GM19468 (cell line): ENCODE measurements at regions not wholly inside any gene's neighbourhood (a gene's known extent, or its start where the extent isn't known, plus 50 kb on each side); places are given as distances from the start of the nearest gene placed in this dataset.

Experiments used
- ATAC-seq: cut with Tn5 transposase; IDR thresholded peaks from one replicate; pipeline ENCODE4 v1.9.1; 2021; ENCODE audit warnings: mild to moderate bottlenecking, moderate library complexity, moderate number of reproducible peaks; ENCODE audit not compliant: unreplicated experiment; ENCODE audit errors: extremely low read depth

DNA sequence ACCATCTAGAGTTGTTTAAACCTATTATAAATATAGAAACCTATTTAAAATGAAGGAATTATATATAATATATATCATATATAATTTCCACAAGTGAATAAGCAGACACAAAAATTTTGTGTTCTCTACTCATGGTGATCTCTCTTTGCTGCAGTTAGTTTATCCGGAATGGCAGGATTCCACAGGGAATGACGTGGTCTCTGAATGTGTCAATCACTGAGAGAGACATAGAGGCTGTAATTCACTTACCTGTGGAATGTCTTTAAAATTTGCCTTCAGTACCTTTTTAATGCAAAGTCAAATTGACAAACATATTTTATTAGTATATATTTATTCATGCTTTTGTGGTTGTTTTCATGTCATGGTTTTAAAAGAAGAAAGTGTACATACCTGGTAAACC is 669.3 kb downstream of the NLGN4X start:
- ATAC-seq = no peak

GRCh38 chrX:5549512-5549911 is 679.2 kb downstream of the NLGN4X start:
- ATAC-seq = no peak

DNA sequence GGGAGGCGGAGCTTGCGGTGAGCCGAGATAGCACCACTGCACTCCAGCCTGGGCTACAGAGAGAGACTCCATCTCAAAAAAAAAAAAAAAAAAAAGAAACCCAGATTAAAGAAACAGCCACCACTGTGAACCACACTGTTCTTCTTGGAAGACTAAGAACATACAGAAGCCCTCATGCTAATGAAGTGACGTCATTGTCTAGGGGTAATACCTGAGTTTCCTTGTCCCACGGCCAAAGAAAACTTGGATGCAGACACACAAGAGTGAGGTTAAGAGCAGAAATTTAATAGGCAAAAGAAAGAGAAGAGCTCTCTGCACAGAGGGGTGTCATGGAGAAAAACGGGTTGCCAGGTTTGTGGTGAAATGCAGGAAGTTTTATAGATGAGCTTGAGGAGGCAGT is 691.6 kb downstream of the NLGN4X start:
- ATAC-seq = no peak

DNA sequence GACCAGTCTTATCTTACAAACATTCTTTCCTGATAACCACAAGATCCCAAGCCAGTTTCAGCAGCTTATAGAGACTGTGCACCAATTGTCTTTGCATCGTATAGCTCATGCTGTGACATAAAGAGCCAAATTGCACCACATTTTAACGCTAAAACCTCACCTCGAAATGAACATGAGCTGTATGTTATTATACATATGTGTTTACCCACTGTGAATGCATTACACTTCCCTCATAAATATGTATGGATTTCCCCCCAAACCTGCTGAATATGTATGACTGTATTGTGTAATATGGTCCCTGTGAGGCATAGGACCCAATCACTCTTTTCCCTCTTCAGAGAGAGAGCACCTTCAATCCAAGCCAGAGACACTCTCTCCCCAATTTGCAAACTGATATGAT is 692.4 kb downstream of the NLGN4X start:
- ATAC-seq = no peak

- no peak for ATAC-seq
Measured at GRCh38 chrX:5528057-5528456, 700.6 kb downstream of the NLGN4X start.

- no peak for ATAC-seq
Measured at GRCh38 chrX:5526191-5526590, 702.5 kb downstream of the NLGN4X start.

- no peak for ATAC-seq
Measured at GRCh38 chrX:5490786-5491563, 737.7 kb downstream of the NLGN4X start.

- no peak for ATAC-seq
Measured at GRCh38 chrX:5474282-5474681, 754.4 kb downstream of the NLGN4X start.

DNA sequence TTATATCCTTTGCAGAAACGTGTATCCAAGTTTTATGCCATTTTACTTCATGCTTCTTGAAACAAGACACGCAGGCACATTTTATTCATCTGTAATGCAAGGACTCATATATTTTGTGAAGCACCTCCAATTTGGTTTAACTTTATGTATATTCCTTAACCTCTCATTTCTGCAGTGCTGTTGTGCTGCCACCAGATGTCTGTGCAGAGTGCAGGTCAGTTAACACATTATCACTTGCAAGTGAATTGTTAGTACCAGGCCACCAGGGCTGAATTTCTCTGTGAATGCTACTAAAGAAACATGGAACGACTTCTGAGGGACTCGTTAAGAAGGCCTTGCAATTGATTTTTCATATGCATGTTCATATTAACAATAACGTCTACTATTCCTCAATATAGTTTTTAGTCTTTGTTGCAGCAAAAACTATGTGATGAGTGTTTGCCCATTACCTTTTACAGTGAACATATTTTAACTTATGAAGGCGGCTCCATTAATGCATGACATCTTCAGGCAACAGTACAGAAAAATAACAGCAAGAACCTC is 770.3 kb downstream of the NLGN4X start:
- ATAC-seq = no peak

GRCh38 chrX:5449323-5449722 is 779.3 kb downstream of the NLGN4X start:
- ATAC-seq = no peak

GRCh38 chrX:5431823-5432222 is 796.8 kb downstream of the NLGN4X start:
- no peak for ATAC-seq

GRCh38 chrX:5425119-5425518 is 803.5 kb downstream of the NLGN4X start:
- ATAC-seq = no peak

DNA sequence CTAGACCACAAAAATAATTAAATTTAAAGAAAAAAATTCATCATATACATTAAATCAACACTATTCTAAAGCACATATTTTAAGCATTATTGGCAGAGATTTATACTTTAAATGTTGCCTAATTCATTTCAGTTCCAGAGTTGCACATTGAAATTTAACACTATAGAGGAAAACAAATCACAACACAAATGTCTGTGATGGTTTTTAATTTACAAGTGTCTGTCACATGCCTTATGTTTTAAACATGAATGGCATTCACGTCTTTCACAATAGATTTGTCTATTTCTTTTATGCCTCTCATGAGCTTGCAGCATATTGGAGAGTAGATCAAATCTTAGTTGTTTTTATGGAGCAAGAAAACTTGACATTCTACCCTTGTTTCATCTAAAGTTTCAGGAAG is 811.3 kb downstream of the NLGN4X start:
- ATAC-seq = no peak

GRCh38 chrX:5415738-5416137 is 812.9 kb downstream of the NLGN4X start:
- no peak for ATAC-seq

DNA sequence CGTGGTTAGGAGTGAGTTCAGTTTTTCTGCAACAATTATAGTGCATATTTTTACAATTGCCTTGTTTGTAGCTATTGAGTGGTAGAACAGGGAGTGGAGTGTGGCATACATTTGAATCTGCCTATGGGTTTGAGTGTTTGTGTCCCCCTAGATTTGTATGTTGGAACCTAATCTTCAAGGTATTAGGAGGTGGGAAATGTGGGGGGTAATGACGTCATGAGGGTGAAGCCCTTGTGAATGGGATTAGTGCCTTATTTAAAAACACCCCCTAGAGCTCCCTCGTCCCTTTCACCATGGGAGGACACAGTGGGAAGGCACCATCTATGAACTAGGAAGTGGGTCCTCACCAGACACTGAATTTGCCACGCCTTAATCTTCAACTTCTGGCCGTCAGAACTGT is 819.6 kb downstream of the NLGN4X start:
- ATAC-seq = no peak

GRCh38 chrX:5402461-5402860 is 826.2 kb downstream of the NLGN4X start:
- no peak for ATAC-seq

- ATAC-seq = no peak
Measured at GRCh38 chrX:5399403-5399802, 829.3 kb downstream of the NLGN4X start.

- ATAC-seq = no peak
Measured at GRCh38 chrX:5397409-5397808, 831.3 kb downstream of the NLGN4X start.

- ATAC-seq = no peak
Measured at GRCh38 chrX:5390376-5390775, 838.3 kb downstream of the NLGN4X start.

DNA sequence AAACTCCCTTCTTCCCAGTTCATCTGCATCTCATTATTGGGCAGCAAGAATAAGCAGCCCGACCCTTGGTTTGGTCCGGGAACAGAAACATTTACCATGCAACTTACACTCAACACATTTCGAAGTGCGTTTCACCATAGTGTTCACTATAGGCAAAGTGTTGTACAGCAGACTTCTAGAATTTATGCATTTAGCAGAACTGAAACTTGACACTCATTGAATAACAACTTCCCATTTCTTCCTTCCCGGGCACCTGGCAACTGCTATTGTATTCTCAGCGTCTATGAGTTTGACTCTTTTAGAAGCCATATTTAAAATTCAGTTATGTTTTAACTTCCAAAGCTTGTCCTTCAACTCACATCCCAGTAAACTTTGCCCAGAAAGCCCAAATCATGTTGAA is 840.6 kb downstream of the NLGN4X start:
- ATAC-seq = no peak

GRCh38 chrX:5380426-5380825 is 848.2 kb downstream of the NLGN4X start:
- ATAC-seq = no peak

DNA sequence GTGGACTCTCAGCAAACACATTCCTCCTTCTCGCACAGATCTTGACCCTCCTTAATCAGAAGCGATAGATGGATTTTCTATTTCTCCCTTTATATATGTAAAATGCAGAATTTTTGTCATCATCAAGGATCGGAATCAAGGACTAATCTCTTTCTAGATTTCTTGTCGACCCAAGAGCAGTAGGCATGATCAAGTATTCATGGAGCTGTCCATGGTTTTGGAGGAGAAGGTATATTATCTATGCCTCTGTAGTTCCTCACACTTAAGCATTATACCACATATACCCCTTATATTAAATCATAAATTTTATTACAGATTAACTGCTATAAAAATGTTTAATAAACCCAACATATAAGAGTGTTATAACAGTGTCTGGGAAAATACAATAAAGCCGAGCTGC is 886.8 kb downstream of the NLGN4X start:
- no peak for ATAC-seq
